Lower lobe of right lung (tissue), 2 donors: ENCODE measurements at regions not wholly inside any gene's neighbourhood (a gene's known extent, or its start where the extent isn't known, plus 50 kb on each side); places are given as distances from the start of the nearest gene placed in this dataset.

ENCODE experiments used
- ATAC-seq, 2 donors: fragments of 200-7000 bp; cut with Tn5 transposase; one replicate each; pipeline ENCODE4 v1.9.1; 2020 to 2022; ENCODE audit warnings: mild to moderate bottlenecking in 2 of 2, moderate library complexity in 2 of 2
- DNase-seq: peaks from one replicate; pipeline ENCODE4 v3.0.0-alpha.2; 2020
- H3K27ac ChIP-seq: fragments of 200-600 bp; one replicate; pipeline ENCODE4 v1.8.0; 2022
- H3K27me3 ChIP-seq: fragments of 200-600 bp; one replicate; pipeline ENCODE4 v1.8.0; 2022; ENCODE audit warnings: low read depth
- H3K36me3 ChIP-seq: fragments of 200-600 bp; one replicate; pipeline ENCODE4 v1.8.0; 2022; ENCODE audit warnings: mild to moderate bottlenecking
- H3K4me1 ChIP-seq: fragments of 200-600 bp; one replicate; pipeline ENCODE4 v1.8.0; 2022
- H3K4me3 ChIP-seq: fragments of 200-600 bp; one replicate; pipeline ENCODE4 v1.8.0; 2022; ENCODE audit warnings: mild to moderate bottlenecking
- H3K9me3 ChIP-seq: fragments of 200-600 bp; one replicate; pipeline ENCODE4 v1.8.0; 2022
- CTCF ChIP-seq: fragments of 200-600 bp; IDR thresholded peaks from one replicate; pipeline ENCODE4 v1.8.0; 2022; ENCODE audit warnings: antibody characterized with exemption, mild to moderate bottlenecking
- intact Hi-C: fragments of 100-400 bp; cut with DNase I; formaldehyde crosslinking; loops from one replicate; pipeline ENCODE4 v1.11.0; 2022
- donor health status: DM: no; HTN: yes; CAD: no; lungs with severe emphysema.

- Histone ChIP-seq H3K27me3 (no peaks in the 10 kb centered on the region), H3K36me3 (no peaks in the 10 kb centered on the region), H3K9me3 (peaks cover 6% of the 10 kb centered on the region), H3K4me3 (no peak overlapping the region), H3K4me1 (peaks cover 19% of the 10 kb centered on the region), H3K27ac (no peak overlapping the region)
- no peak for DNase-seq
- intact Hi-C loops = no loop called here
- ATAC-seq = no peak
- TF ChIP-seq CTCF = no peak
Measured at GRCh38 chr10:44723619-44724325, 187.4 kb upstream of the TMEM72 start.

GRCh38 chr10:44724415-44725174 lies 186.5 kb upstream of the TMEM72 start:
- DNase-seq (no peak), ATAC-seq (no peak)
- Histone ChIP-seq H3K27ac (no peak overlapping the region), H3K27me3 (no peaks in the 10 kb centered on the region), H3K36me3 (no peaks in the 10 kb centered on the region), H3K9me3 (peaks cover 6% of the 10 kb centered on the region), H3K4me3 (no peak overlapping the region), H3K4me1 (peaks cover 19% of the 10 kb centered on the region)
- no peak for TF ChIP-seq CTCF
- intact Hi-C loops = no loop called here

- peak; percentile 66 to 68 for ATAC-seq
- intact Hi-C loops = no loop called here
- H3K9me3 ChIP-seq = peaks cover 6% of the 10 kb centered on the region
- H3K27me3 ChIP-seq = no peaks in the 10 kb centered on the region
- no peak for DNase-seq
- no peaks in the 10 kb centered on the region for H3K36me3 ChIP-seq
- no peak overlapping the region for H3K4me3 ChIP-seq
- no peak for TF ChIP-seq CTCF
- peaks cover 19% of the 10 kb centered on the region for H3K4me1 ChIP-seq
- H3K27ac ChIP-seq = no peak overlapping the region
Measured at GRCh38 chr10:44725404-44725803, 185.7 kb upstream of the TMEM72 start.

- no peak overlapping the region for H3K27ac ChIP-seq
- ATAC-seq = no peak
- no peak for TF ChIP-seq CTCF
- no peak for DNase-seq
- H3K9me3 ChIP-seq = peaks cover 6% of the 10 kb centered on the region
- H3K36me3 ChIP-seq = no peaks in the 10 kb centered on the region
- no peaks in the 10 kb centered on the region for H3K4me1 ChIP-seq
- H3K27me3 ChIP-seq = no peaks in the 10 kb centered on the region
- H3K4me3 ChIP-seq = no peak overlapping the region
- intact Hi-C loops = no loop called here
Measured at GRCh38 chr10:44731283-44731682, 179.9 kb upstream of the TMEM72 start.

- intact Hi-C loops = no loop called here
- Histone ChIP-seq H3K27ac (no peak overlapping the region), H3K36me3 (no peaks in the 10 kb centered on the region), H3K4me3 (no peak overlapping the region), H3K9me3 (no peaks in the 10 kb centered on the region), H3K4me1 (no peaks in the 10 kb centered on the region), H3K27me3 (no peaks in the 10 kb centered on the region)
- DNase-seq (no peak), ATAC-seq (no peak)
- no peak for TF ChIP-seq CTCF
Measured at GRCh38 chr10:44733501-44734488, 177.3 kb upstream of the TMEM72 start.
